ENCODE measurements at regions not wholly inside any gene's neighbourhood (a gene's known extent, or its start where the extent isn't known, plus 50 kb on each side); places are given as distances from the start of the nearest gene placed in this dataset.

DNA sequence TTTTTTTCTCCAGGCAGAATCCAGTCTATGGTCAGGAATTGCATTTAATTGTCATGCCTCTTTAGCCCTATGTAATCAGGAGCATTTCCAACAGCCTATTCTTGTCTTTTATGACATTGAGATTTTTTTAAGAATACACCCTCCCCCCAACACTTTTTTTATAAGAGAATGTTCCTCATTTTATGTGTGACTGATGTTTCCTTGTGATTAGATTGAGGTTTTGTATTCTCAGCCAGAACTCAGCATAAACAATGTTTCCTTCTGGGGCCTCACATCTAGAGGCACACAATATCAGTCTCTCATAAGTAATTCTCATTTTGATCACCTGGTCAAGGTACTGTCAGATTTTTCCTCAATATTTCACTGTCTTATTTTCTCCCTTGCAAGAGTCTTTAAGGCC lies 193.4 kb upstream of the PDE1C start:
- DNase-seq, result no peak

DNA sequence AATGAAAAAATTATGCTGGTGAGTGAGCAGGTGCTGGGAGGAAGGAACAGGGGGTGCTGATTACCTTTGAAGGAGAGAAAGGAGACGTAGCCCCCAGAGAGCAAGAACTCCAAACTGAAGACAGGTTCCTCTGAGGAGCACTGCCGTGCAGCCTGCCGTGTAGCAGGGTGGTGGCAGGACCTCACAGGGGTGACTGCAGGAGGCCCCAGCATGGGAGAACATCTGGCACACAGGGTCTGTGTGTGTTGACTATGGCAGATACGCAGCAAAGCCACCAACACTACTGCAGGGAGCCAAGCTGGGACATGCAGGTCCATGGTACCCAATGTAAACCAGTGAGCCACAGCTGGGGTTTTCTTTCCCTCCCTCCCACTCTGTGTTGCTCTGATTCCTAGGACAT lies 192.1 kb upstream of the PDE1C start:
- DNase-seq, result no peak

DNA sequence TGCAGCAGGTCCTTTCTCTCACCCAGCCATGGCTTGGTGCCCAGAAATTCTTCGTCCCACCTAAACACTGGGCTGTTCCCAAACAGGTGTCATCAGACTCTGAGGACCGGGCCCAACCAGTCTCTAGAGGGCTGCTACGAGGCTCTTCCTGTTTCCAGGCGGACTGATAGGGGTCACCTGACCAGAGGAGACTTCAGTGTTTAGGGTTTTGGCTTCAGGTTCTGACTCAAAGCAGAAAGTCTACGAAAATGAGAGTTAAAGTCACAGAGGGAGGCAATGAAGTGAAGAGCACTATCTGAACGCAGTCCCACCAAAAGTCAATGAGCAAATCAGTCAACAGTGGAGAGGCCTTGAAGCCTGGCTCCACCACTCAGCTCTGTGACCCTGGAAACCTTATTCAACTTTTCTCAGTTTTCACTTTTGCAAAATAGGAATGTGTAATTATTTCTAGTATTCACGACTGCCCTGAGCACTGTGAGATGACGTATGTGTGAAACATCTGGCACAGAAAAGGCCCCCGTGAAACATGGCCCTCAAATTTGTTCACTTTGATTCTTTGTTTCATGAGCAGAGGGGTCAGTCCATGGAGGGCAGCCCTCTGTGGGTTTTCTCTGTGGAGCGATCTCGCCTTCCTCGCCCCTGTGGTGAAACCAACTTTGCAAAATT lies 189.9 kb upstream of the PDE1C start:
- no peak for DNase-seq

DNA sequence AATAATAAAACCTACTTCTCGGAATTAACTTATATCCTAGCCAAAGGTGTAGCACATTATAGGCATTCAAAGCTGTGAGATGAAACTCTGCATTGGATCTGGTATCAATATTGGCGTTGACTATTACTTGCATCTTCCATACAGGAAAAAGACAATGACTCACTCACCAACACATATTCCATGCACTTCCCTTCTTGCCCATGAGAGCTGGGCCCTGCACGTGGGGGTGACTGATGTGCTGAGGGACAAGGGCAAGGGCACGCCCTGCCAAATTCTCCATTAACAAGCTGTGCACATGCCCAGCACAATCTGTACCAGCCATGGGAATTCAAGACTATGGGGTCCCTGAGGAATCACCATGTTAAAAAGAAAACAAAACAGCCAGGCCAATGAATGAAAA lies 188.1 kb upstream of the PDE1C start:
- DNase-seq, result no peak

GRCh38 chr7:32257621-32258020 lies 187.4 kb upstream of the PDE1C start:
- DNase-seq, result no peak

DNA sequence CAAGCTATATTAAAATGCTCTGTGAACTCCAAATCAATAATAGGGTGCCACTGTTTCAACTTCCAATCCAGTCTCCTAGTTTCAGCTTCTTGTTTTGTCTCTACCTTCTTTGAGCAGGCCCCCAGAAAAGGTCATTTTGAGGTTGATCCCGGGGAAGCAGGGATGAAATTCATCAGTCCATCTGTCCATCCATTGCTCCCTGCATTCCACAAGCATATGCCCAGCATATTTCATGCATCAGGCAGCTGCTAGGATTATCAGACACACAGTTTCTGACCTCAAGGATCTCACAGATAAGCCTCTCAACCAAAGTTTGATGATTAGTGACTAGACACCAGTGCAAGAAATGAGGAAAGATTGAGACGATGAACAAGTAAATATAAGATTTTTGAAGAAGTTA lies 186.6 kb upstream of the PDE1C start:
- no peak for DNase-seq

DNA sequence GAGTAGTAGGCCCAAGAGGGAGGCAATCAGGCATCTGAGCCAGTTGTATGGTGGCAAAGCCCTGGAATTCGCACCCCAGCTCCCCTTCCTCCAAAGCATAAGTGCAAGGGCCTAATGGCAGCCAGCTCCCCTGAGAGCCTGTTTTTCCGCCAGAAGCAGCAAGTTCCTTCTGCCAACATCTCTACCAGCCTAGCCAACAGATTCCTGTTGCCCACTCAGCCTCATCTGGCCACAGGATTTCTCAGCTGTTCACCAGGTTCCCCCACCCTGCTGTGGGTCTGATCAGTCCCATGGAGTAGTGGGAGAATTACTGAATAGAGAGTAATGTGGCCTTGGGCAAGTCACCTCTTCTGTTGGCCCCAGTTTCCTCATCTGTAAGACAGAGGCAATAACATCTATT lies 186.2 kb upstream of the PDE1C start:
- DNase-seq, result no peak

GRCh38 chr7:32255036-32255435 lies 184.8 kb upstream of the PDE1C start:
- no peak for DNase-seq

DNA sequence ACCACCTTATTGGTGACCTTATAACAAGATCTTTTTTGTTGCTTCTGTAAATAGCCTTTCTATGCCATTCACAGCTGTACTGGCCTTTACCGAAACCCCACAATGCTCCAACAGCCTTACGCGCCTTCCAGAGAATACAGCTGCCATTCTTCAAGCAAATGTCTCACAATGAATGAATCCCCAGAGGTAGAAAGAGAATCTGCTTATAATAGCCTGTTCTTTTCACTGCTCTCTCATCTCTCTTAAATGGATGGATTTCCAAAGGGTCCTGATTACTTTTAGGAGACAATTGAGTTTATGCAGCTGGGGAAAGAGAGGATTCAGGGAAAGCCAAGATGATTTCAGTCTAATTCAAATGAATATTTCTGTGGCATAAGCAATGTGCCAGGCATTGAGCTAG lies 183.1 kb upstream of the PDE1C start:
- DNase-seq, result no peak

- no peak for DNase-seq
Measured at GRCh38 chr7:32251659-32252058, 181.5 kb upstream of the PDE1C start.

GRCh38 chr7:32250471-32251260 lies 180.5 kb upstream of the PDE1C start:
- DNase-seq, result peak in 1 of 5 experiments; percentile 50

GRCh38 chr7:32250003-32250402 lies 179.8 kb upstream of the PDE1C start:
- no peak for DNase-seq

DNA sequence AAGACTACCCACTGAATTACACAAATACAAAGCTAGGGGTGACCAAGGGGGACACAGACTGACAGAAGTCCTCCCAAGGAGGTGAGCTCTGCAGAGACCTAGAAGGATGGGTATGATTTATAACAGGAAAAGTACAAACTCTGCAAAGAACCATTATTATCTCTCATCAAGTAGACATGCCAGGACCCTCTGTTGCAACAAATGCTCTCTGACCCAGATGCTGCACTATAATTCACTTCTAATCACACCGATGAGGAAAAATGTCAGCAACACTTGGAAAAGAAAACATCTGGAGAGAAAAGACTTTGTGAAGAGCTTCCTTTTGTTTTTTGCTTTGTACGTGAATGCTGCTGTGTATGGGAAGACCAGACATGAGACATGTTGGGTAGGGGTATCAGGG lies 178.3 kb upstream of the PDE1C start:
- no peak for DNase-seq

DNA sequence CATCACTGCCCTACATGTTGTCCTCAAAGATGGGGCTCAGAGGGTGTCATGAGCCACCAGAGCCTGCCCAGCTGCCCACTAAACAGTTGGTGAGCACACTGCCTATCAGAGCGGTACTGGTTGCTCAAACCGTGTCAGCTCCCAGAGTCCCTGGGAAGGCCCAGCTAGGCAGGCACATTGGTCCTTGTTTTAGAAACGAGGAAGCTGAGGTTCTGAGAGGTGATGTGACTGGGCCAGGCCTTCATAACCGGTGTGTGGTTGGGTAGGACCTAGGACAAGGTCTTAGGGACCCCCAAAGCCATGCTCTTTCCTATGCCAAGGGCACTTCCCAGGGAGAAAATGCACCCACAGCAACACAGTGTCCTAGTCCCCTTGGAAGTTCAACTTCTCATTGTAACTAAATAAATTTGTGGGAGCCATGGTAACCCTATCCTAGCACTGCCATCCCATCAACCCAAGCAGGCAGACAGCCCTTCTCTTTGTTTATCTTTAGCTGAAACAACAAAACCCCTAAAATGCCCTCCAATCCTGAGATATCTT lies 174.7 kb upstream of the PDE1C start:
- no peak for DNase-seq

- DNase-seq, result no peak
Measured at GRCh38 chr7:32243687-32244290, 173.6 kb upstream of the PDE1C start.

DNA sequence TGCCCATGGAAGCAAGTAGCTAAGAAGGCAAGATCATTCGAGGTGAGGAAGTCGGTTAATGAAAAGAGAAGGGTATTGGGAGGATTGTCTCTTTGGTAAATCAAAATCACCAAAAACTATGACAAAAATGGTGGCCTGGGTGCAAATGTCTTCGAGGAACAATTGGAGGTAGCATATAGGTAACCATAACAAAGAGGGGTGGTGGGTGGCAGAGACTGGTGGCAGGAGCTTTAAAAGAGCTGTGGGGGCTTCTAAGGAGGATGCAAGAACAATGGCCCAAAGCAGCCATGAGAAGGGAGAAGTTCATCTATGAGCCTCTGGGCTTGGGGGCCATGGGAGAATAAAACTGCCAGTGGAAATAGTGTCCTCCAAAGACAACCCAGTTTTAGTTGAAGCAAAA lies 172.2 kb upstream of the PDE1C start:
- no peak for DNase-seq

DNA sequence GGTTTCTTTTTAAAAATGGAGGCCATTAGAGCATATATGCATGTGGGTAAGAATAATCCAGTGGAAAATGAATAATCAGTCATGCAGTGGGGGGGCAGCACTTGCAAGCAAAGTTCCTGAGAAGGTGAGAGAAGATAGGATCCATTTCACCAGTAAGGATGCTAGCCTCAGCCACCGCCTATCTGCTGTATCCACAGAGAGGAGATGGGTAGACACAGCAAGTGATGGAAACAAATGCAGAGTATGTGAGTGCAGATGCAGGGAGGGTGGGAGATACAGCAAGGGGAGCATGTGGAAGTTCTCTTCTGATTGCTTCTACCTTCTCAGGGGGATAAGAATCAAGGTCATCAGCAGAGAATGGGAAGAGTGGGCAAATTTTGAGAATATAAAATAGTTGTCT lies 171.4 kb upstream of the PDE1C start:
- DNase-seq, result no peak

DNA sequence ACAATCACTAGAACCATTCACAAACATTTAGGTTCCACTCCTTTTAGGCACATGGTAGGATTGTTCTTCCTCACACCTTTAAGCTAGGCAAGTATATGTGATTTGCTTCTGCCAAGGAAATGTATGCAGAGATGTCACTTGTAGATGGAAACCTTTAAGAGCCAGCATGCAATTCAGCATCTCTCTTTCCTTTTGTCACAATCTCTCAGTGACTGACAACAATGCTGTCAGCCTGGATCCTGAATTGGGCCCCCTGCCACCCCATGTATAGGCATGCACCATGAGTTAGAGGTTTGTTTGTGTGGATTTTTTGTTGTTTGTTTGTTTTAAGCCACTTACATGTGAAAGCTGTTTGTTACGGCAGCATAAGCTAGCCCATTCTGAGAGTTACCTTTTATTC lies 169.6 kb upstream of the PDE1C start:
- DNase-seq, result no peak

GRCh38 chr7:32228601-32229000 lies 158.4 kb upstream of the PDE1C start:
- no peak for DNase-seq

- no peak for DNase-seq
Measured at GRCh38 chr7:32227746-32228145, 157.5 kb upstream of the PDE1C start.

DNA sequence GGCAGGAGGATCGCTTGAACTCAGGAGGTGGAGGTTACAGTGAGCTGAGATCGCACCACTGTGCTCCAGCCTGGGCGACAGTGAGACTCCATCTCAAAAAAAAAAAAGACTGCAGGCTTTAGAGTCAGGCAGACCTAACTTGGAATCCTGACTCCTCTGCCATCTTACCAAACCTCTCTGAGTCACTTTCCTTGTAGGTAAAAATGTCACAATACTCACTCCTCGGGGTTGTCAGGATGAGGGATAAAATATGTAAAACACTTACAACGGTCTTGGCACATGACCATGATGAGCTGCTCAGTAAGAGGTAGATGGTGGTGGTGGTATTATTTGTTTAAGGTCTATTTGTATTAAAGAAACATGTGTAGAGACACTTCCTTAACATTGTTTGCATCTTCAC lies 154.1 kb upstream of the PDE1C start:
- no peak for DNase-seq

- no peak for DNase-seq
Measured at GRCh38 chr7:32223721-32224120, 153.5 kb upstream of the PDE1C start.

GRCh38 chr7:32223071-32223650 lies 153.0 kb upstream of the PDE1C start:
- DNase-seq, result no peak

Measured in T-helper 2 cell (primary cell).